ENCODE measurements at regions not wholly inside any gene's neighbourhood (a gene's known extent, or its start where the extent isn't known, plus 50 kb on each side); places are given as distances from the start of the nearest gene placed in this dataset.

DNA sequence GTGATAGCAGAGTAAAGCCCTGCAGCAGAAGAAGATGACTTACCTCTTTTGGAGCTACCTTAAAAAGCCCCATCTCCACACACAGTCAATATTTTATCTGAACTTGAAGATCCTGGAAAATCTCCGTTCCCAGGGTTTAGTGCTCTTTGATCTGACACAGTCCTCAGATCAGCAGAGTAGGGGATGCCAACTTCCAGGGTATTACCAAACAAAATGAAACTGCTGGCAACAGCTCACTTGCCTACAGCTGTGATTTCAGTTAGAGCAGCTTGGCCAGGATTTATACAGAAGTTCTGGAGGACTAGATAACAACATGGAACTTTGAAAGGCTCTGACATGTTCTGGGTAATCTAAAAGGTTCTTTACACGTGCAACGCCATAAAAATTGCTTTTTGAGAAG is 1537.8 kb upstream of the ACO1 start:
- no peak for TF ChIP-seq POLR2A (IDR thresholded peaks at IDR 0.05)
- TF ChIP-seq, protein P1, sequence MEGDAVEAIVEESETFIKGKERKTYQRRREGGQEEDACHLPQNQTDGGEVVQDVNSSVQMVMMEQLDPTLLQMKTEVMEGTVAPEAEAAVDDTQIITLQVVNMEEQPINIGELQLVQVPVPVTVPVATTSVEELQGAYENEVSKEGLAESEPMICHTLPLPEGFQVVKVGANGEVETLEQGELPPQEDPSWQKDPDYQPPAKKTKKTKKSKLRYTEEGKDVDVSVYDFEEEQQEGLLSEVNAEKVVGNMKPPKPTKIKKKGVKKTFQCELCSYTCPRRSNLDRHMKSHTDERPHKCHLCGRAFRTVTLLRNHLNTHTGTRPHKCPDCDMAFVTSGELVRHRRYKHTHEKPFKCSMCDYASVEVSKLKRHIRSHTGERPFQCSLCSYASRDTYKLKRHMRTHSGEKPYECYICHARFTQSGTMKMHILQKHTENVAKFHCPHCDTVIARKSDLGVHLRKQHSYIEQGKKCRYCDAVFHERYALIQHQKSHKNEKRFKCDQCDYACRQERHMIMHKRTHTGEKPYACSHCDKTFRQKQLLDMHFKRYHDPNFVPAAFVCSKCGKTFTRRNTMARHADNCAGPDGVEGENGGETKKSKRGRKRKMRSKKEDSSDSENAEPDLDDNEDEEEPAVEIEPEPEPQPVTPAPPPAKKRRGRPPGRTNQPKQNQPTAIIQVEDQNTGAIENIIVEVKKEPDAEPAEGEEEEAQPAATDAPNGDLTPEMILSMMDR (IDR thresholded peaks at IDR 0.05) = no peak
